HG03442 (cell line): ENCODE measurements at regions not wholly inside any gene's neighbourhood (a gene's known extent, or its start where the extent isn't known, plus 50 kb on each side); places are given as distances from the start of the nearest gene placed in this dataset.

Source experiments
- ATAC-seq: cut with Tn5 transposase; IDR thresholded peaks from one replicate; pipeline ENCODE4 v1.9.1; 2021; ENCODE audit warnings: mild to moderate bottlenecking, moderate library complexity; ENCODE audit not compliant: unreplicated experiment

DNA sequence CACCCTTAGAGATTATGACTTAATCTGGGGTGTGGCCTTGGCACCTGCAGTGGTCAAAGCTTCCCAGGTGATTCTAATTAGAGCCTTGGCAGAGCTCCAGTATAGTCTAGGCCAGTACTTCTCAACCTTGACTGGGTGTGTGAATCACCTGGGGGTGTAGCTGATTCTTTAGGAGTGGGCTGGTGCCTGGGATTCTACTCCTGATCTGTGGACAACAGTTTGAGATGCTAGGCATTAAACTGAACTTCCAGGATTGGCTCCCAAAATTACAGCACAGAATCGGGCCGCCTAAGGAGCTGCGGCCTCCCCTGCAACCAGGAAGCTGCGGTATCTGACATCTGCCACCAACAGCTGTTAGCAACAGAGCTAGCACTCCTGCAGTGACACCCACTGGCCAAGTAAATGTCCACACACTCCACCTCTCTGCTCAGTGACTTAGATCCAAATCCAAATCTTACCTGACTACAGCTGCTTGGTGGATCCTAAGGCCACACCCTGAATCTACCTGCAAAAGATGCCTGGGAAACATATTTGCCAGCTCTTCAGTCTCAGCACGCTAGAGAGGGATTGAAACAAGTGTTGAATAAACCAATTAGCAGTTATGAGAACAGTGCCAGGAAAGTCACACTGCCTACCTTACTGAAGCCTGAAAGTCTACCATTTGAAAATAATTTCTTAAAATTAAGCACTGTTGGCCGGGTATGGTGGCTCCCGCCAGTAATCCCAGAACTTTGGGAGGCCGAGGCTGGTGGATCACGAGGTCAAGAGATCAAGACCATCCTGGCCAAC lies 126.7 kb downstream of the UNC5CL start:
- peak; percentile 86 for ATAC-seq

DNA sequence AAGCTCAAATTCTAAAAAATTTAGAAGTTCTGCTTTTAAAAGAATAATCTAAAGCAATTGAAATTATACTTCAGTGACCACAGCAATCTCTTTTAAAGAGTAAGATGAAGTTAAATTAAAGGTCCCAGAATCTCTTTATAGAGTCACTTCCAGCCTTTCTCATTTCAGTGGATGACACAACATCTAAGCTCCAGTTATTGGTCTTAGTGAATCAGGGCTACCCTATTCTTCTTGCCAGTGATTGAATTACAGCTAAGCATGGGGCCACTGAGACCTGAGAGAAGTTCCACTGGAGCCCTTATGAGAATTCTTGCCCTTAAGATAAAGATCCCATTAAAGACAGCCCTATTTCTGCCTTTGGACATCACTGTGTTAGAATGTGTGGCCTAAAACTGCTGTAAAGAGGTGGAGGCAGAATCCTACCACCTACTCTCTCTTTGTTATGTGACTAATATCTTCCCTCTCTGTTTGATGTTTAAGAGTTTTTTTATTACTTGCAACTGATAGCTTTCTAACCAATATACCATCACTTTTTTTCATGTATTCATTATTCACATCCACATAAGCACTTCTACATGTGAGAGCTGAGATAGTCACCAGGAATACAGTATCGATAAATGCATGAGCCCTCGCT lies 128.6 kb downstream of the UNC5CL start:
- no peak for ATAC-seq

DNA sequence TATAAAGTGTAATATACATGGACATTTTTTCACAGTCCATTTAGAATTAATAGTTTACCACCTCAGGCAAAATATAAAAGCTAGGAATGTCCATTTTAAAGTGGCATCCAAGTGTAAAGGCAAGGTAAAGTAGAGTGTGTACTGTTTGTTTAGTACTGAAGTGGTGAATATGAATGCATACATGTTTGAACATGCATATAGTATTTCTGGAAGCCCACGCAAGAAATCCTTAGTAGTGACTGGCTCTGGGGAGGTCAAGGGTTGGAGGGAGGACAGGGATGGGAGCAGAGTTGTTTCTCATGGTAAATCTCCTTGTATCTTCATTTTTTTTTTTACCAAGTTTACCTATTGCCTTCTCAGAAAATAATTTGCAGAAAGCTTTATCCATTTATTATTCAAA lies 129.2 kb downstream of the UNC5CL start:
- ATAC-seq = no peak

DNA sequence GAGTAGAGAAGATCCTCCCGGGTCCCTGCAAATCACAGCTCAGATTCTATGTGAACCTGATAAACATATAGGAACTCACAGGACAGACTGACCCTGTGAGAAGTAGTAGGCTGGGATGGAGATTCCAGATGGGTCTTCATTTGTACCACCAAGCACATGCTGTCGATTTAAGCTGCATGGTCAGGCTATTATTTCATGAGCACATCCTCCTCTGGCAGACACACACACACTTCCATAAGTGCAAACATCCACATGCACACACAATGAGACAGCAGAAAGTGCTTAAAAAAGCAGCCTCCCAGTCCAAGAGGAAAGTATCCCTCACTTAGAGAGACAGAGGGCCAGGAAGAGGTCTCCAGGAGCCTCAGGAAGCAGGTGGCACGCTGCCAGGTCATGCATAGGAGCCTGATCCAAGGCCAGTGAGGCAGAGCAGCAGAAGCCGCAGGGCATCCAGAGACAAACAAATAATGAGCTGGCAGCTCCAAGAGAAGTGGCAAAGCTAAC lies 131.8 kb downstream of the UNC5CL start:
- no peak for ATAC-seq

DNA sequence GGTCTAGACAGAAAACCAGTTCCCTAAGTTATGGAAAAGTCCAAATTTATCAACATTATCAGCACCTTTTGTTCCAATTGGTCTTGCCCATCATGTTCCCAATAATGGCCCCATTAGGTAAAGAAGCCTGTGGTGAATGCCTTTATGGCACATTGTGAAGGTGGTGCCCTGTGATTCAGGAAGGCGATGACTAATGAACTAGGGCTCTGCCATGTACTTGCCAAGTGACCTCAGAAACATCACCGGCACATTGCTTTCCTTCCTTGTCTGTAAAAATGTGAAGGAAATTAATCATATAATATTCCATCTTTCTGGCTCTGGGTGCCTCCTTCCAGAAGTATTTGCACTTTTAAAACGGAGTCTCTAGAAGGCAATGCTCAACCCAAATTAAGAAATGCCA lies 132.3 kb downstream of the UNC5CL start:
- ATAC-seq = no peak

DNA sequence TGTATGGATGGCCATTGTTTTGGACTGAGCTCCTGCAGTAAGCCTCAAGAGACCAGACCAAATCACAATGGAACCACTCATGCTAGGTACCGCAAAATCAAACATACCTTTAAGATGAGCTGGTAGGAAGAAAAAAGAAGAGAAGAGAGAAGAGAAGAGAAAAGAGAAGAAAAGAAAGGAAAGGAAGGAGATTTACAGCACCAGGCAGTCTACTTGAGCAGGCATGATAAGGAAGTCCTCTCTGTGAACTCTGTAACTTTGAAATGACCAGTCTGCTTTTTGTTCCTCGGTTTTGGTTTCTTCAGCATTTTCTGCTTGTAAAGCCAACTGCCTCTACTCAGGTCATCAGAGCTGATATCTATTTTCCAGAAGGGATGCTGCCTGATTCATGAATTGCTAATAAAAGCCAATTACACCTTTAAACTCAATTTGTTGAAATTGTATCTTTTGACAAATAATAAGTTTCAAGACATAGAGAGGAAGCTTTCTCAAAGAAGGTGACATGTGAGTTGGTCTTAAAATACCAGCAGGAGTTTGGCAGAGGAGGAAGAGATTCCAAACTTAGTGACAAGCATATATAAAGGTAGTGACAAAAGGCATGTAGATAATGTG lies 134.3 kb downstream of the UNC5CL start:
- no peak for ATAC-seq

DNA sequence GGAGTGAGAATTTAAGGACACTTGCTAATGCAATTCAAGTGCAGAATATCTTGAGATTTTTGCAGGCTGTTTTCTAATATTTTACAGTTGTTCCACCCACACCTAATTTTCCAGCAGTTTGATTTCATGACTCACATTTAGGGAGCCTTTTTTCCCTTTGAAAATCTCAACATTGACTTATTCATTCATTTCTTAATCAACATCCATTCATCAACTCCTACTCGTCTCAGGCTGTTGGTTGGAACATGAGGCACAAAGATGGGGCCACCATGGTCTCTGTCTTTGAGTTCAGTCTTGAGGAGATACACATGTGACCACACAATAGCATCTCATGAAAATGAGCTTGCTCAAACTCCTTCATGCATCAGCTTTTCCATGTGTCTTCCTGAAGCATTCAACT lies 135.6 kb downstream of the UNC5CL start:
- ATAC-seq = no peak

DNA sequence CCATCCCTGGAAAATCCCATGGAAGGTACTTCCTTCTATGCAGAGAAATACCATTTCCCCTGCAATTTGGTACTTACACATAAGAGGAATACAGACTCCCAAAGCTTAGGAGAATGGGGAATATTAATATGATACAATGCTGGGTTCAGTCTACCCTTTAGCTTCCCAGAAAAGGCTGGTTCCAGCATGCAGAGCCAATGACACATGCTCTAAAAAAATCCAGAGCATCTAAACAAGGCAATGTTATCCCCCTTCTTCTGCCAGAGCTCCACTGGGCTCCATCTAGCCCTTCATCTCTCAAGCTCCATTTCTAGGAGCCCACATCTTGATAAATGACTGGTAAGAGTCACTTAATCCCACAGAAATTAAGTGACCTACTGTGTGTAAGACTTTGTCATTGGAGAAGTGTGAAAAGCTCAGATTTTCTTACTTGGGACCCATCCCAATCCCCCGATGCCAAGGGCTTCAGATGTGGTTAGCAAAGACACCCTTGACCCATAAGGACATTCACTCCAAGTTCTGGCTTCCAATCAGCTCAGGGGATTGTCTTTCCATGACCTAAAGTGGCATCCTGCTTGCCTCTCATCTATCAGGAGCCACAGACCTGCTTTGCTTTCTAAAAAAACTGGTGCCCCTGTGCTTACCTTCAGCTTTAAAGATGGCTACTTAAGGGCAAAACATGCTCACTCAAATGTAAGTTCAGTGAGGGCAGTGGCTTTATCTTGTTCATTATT lies 137.5 kb downstream of the UNC5CL start:
- ATAC-seq = no peak

DNA sequence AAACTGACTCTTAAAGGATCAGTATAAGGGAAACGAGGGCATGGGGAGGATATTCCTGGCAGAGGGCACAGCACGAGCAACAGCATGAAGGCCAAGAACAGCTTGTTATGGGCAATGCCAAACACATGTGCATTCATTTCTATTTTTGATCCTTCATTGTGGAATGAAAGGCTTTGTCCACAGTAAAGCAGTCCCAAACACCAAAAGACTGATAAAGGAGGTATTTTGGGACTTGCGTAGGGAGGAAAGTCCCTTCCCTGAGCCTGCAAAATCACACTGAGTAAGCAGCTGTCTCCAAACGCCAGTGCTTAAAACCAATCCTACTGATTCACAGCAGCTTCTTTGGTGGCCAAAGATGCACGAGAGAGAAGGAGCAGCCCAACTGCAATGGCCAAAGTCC lies 138.2 kb downstream of the UNC5CL start:
- ATAC-seq = no peak

DNA sequence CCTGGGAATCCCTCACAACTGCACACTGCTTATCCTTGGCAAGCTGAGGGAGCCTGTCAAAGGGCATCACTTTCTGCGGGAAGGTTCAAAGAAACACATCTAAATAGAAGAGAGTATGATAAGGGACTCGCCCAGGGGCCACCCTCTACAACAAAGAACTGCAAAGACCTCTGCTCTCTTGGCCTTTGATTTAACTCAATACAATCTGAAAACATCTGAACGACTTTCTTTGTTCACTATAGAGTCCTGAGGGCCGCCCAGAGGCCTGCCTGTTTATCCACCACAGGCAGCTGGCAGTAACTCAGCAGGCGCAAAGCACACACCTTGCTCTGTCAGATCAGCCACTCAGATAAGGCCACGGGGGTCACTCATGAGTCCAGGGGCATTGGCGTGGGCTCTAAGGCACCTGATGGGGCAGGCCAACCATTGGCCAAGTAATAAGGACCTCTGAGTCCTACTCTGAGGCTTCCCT lies 139.3 kb downstream of the UNC5CL start:
- no peak for ATAC-seq

DNA sequence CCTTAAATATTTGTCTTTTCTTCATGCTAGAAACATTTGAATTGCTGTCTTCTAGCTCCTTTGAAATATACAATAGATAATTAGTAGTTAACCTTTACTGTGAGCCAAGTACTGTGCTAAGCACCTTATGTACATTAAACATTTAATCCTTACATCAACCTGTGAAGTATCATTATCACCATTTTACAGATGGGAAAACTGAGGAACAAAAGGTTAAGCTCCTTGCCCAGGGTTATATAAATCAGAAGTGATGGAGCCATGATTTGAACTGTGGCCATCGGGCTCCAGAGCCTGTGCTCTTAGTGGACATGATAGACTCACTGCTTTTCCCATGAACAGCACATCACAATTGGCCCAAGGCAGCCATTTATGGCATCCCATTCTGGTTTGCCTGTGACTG lies 140.9 kb downstream of the UNC5CL start:
- ATAC-seq = no peak

DNA sequence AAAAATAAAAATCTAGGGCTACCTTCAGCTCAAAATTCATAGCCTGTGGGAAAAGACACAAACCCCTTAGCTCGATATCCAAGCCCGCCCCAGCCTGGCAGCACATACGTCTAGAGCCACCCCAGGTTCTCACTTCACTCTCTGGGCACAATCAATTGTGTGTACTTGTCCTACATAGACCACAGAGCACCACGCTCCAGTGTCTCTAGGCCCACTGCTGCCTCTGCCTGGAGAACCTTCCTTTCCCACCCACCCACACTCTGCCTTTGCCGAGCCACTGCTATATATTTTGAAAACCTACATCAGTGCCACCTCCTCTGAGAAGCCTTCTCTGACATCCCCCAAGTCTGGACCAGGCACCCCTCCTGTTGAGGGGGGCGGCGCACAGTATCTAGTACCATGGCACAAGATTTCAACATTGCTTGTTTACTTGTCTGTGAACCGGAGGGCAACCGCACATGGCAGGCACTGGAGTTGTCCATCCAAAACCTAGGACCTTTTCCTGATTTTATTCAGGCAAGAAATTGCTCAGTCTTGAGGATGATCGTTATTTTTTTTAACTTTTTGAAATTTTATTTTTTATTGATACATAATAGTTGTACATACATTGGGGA lies 141.5 kb downstream of the UNC5CL start:
- ATAC-seq = no peak

DNA sequence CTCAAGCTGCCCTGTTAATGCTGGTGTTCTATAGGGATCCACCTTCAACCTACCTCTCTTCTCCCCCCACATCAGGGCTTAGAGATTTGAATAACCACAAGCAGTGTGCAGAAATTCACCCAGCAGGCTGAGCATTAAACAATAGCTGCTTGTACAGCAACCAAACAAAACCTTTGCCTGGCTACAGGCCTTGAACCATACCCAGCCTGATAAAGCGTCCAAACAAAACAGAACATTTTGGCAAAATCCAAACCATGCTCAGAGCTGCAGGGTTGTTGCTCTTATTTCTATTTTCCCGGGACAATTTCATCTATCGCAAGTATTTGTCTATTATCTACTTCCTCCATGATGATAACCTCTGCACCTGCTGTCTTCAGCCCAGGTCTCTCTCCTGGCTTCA lies 142.3 kb downstream of the UNC5CL start:
- no peak for ATAC-seq

DNA sequence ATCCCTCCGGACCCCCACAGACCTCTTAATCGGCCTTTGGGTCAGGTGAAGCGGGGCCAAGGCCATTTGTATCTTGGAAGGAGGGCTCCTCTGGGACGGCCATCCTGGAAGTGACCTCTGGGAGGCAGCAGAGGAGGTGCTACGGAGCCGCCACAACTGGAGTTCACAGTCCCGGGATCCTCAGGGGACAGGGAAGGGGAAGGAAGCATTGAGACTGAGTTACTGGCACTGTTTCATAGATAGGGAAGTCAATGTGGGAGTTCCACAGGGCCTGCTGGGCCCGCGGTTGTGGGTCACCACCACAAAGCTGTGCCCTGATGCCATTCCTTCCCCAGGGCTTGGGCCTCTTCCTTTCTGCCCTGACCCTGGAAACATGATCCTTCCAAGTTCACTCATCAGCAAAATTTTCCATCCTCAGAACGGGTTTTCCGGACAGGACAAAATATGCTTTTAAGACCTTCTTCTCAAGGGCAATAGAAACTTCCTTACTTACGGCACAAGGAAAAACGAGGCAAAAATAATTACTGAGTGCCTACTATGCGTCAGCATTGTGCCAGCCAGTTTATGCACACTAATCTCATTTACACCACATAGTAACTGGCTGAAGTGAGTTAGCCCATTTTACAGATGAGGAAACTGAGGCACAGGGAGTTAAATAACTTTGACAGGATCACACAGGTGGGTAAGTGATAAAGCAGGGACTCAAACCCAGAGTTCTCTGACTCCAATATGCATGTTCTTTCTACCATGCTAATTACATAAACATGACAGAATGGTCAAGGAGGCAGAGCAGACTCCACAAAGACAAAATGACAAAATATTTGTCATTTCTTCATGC lies 143.8 kb downstream of the UNC5CL start:
- no peak for ATAC-seq

DNA sequence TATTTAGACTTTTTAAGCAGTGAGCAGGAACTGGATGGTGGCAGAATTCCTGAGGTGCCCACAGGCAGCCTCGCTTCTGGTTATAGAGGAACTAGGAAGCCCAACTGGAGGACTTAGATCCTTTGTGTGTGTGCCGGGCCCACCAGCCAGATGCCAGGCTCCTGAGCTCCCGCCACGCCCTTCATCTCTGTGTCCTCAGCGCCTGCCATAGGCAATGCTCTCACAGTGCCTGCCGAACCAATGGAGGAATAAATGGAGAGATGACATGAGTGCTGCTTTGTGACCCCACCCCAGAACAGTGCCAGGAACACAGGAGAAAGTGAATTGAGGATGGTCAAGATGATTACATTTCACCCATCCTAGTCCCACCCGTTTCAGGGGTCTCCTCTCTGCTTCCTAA lies 146.0 kb downstream of the UNC5CL start:
- ATAC-seq = no peak

DNA sequence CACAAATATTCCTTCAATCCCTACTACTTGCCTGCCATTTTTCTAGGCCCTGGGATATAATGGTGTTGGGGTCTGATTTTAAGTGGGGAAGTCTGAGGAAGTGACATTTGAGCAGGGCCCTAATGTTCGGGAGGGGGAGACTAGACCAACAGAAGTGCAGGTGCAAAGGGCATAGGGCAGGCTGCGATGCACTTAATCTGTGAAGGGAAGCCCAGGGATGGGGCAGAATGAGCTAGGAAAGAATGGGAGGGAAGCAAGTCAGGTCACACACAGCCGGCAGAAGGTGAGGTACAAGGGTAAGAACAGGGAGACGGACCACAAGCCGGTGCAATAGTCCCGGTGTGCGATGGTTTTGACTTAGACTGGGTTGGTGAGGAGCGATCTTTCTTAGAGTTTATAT lies 146.8 kb downstream of the UNC5CL start:
- no peak for ATAC-seq

DNA sequence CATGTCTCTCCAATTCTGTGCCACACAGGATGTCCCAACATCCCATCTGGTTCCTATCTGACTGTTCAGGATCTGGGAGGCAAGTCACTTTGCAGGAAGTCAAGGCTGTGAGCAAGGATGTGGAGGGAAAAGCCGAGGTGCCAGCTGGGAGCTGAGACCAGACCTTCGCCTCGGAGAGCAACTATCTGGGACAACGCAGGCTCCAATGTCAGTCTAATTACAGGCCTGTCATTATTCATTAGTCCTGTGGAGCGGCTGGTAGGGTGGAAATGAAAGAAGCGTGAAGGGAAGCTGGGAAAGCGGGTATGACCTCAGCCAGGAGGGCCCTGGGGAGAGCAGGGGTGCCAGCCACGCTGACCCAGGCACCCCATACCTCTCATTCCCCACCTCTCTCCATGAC lies 147.3 kb downstream of the UNC5CL start:
- no peak for ATAC-seq

DNA sequence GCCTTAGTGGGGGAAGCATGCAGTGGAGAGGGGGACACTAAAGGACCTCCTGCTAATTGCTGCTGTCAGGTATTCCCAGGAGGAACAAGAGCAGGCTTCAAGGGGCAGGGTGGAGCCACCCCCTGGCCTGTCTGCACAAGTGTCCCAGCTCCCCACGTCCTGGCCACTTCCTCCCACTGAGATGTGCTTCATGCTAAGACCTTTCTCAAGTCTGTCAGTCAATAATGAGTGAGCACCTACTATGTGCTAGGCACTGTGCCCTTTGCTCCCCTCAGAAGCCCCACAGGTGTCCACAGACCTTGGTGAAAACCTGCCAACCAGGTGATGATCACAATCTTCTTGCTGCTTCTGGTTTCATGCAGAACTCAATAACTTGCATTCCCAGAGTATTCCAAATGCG lies 147.9 kb downstream of the UNC5CL start:
- ATAC-seq = no peak

DNA sequence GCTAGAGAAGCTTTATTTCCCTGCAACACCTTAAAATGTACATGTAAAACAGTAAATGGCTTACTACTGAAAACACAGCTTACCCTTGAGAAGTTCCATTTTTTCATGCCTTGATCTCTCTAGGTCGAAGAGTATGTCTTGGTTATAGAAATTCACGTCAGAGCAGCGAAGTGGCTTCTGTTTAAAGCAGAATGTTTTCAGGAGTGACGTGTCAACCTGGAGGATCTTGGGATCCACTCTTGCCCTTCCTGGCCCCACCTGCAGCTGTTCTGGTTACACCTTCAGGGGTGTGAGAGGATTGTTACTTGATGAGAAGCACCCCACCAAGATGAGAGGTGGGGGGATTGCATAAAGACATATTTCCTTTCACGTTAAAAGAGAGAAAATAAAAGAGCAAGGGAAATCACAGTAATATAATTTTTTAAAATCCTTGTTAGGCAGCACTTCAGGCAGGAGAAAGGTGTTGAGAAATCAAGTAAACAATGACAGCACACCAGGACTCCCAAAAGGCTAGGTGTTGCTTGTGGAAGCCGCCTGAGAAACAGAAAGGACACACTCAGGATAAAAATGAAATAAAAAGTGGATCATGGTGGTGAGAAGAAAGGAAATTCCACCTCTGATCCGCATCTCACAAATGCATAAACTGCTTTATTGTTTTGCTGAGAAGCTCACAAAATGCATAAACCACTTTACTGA lies 149.7 kb downstream of the UNC5CL start:
- no peak for ATAC-seq
